ENCODE measurements at regions not wholly inside any gene's neighbourhood (a gene's known extent, or its start where the extent isn't known, plus 50 kb on each side); places are given as distances from the start of the nearest gene placed in this dataset.

- Histone ChIP-seq H3K27me3 (ENCODE audit: control insufficient read depth, insufficient read depth) (no peaks in the 10 kb centered on the region), H3K4me3 (ENCODE audit: low read length) (no peak overlapping the region), H3K27ac (ENCODE audit: low read length) (no peak overlapping the region), H3K4me1 (ENCODE audit: control insufficient read depth, insufficient read depth, low read length) (no peaks in the 10 kb centered on the region), H3K9me3 (ENCODE audit: control insufficient read depth, low read length) (no peaks in the 10 kb centered on the region)
- no peak for ATAC-seq
- intact Hi-C loops (cut with DNase I): no loop called here
- DNase-seq: no peak
- 88% methylated on average over 1 of the region's 1 CpG for WGBS
Measured at GRCh38 chr20:10807013-10807412, 133.2 kb upstream of the JAG1 start.

- intact Hi-C loops (cut with DNase I): no loop called here
- 91% methylated on average over 10 of the region's 10 CpGs for WGBS
- Histone ChIP-seq H3K4me1 (ENCODE audit: control insufficient read depth, insufficient read depth, low read length) (no peaks in the 10 kb centered on the region), H3K9me3 (ENCODE audit: control insufficient read depth, low read length) (no peaks in the 10 kb centered on the region), H3K27ac (ENCODE audit: low read length) (no peak overlapping the region), H3K27me3 (ENCODE audit: control insufficient read depth, insufficient read depth) (no peaks in the 10 kb centered on the region), H3K4me3 (ENCODE audit: low read length) (no peak overlapping the region)
- no peak for ATAC-seq
- no peak for DNase-seq
Measured at GRCh38 chr20:10812759-10813327, 139.0 kb upstream of the JAG1 start.

GRCh38 chr20:10823585-10823984 is 149.8 kb upstream of the JAG1 start:
- no peaks in the 10 kb centered on the region for H3K9me3 ChIP-seq (ENCODE audit: control insufficient read depth, low read length)
- WGBS: 77% methylated on average over 3 of the region's 3 CpGs
- DNase-seq: no peak
- no peak for ATAC-seq
- H3K27ac ChIP-seq (ENCODE audit: low read length): no peak overlapping the region
- H3K27me3 ChIP-seq (ENCODE audit: control insufficient read depth, insufficient read depth): no peaks in the 10 kb centered on the region
- no peak overlapping the region for H3K4me3 ChIP-seq (ENCODE audit: low read length)
- intact Hi-C loops (cut with DNase I): no loop called here
- no peaks in the 10 kb centered on the region for H3K4me1 ChIP-seq (ENCODE audit: control insufficient read depth, insufficient read depth, low read length)

- ATAC-seq (no peak), DNase-seq (no peak)
- WGBS: 89% methylated on average over 11 of the region's 11 CpGs
- intact Hi-C loops (cut with DNase I): no loop called here
- H3K4me3 ChIP-seq (ENCODE audit: low read length): no peak overlapping the region
- H3K9me3 ChIP-seq (ENCODE audit: control insufficient read depth, low read length): no peaks in the 10 kb centered on the region
- no peak overlapping the region for H3K27ac ChIP-seq (ENCODE audit: low read length)
- no peaks in the 10 kb centered on the region for H3K4me1 ChIP-seq (ENCODE audit: control insufficient read depth, insufficient read depth, low read length)
- no peaks in the 10 kb centered on the region for H3K27me3 ChIP-seq (ENCODE audit: control insufficient read depth, insufficient read depth)
Measured at GRCh38 chr20:10824750-10825500, 151.1 kb upstream of the JAG1 start.

GRCh38 chr20:10826111-10826510 is 152.3 kb upstream of the JAG1 start:
- no peak overlapping the region for H3K27ac ChIP-seq (ENCODE audit: low read length)
- H3K27me3 ChIP-seq (ENCODE audit: control insufficient read depth, insufficient read depth): no peaks in the 10 kb centered on the region
- H3K4me1 ChIP-seq (ENCODE audit: control insufficient read depth, insufficient read depth, low read length): no peaks in the 10 kb centered on the region
- intact Hi-C loops (cut with DNase I): no loop called here
- H3K4me3 ChIP-seq (ENCODE audit: low read length): no peak overlapping the region
- H3K9me3 ChIP-seq (ENCODE audit: control insufficient read depth, low read length): no peaks in the 10 kb centered on the region
- WGBS: 64% methylated on average over 1 of the region's 1 CpG
- ATAC-seq (no peak), DNase-seq (no peak)

- Histone ChIP-seq H3K27me3 (ENCODE audit: control insufficient read depth, insufficient read depth) (no peaks in the 10 kb centered on the region), H3K27ac (ENCODE audit: low read length) (no peak overlapping the region), H3K4me3 (ENCODE audit: low read length) (no peak overlapping the region), H3K4me1 (ENCODE audit: control insufficient read depth, insufficient read depth, low read length) (no peaks in the 10 kb centered on the region), H3K9me3 (ENCODE audit: control insufficient read depth, low read length) (no peaks in the 10 kb centered on the region)
- DNase-seq (no peak), ATAC-seq (no peak)
- 85% methylated on average over 5 of the region's 5 CpGs for WGBS
- intact Hi-C loops (cut with DNase I): no loop called here
Measured at GRCh38 chr20:10828180-10828579, 154.4 kb upstream of the JAG1 start.

- intact Hi-C loops (cut with DNase I): no loop called here
- no peak overlapping the region for H3K27ac ChIP-seq (ENCODE audit: low read length)
- H3K27me3 ChIP-seq (ENCODE audit: control insufficient read depth, insufficient read depth): no peaks in the 10 kb centered on the region
- no peak for ATAC-seq
- H3K4me3 ChIP-seq (ENCODE audit: low read length): no peak overlapping the region
- no peaks in the 10 kb centered on the region for H3K4me1 ChIP-seq (ENCODE audit: control insufficient read depth, insufficient read depth, low read length)
- no peaks in the 10 kb centered on the region for H3K9me3 ChIP-seq (ENCODE audit: control insufficient read depth, low read length)
- DNase-seq: no peak
Measured at GRCh38 chr20:10832141-10832540, 158.3 kb upstream of the JAG1 start.

- no peak overlapping the region for H3K27ac ChIP-seq (ENCODE audit: low read length)
- intact Hi-C loops (cut with DNase I): no loop called here
- ATAC-seq (no peak), DNase-seq (no peak)
- no peak overlapping the region for H3K4me3 ChIP-seq (ENCODE audit: low read length)
- no peaks in the 10 kb centered on the region for H3K9me3 ChIP-seq (ENCODE audit: control insufficient read depth, low read length)
- no peaks in the 10 kb centered on the region for H3K4me1 ChIP-seq (ENCODE audit: control insufficient read depth, insufficient read depth, low read length)
- H3K27me3 ChIP-seq (ENCODE audit: control insufficient read depth, insufficient read depth): no peaks in the 10 kb centered on the region
Measured at GRCh38 chr20:10837901-10838300, 164.1 kb upstream of the JAG1 start.

GRCh38 chr20:10842116-10842515 is 168.3 kb upstream of the JAG1 start:
- ATAC-seq (no peak), DNase-seq (no peak)
- Histone ChIP-seq H3K27me3 (ENCODE audit: control insufficient read depth, insufficient read depth) (no peaks in the 10 kb centered on the region), H3K4me3 (ENCODE audit: low read length) (no peak overlapping the region), H3K27ac (ENCODE audit: low read length) (no peak overlapping the region), H3K9me3 (ENCODE audit: control insufficient read depth, low read length) (no peaks in the 10 kb centered on the region), H3K4me1 (ENCODE audit: control insufficient read depth, insufficient read depth, low read length) (no peaks in the 10 kb centered on the region)
- 74% methylated on average over 3 of the region's 3 CpGs for WGBS
- intact Hi-C loops (cut with DNase I): no loop called here

- peak in 1 of 3 donors; percentile 49 for DNase-seq
- intact Hi-C loops (cut with DNase I): no loop called here
- no peaks in the 10 kb centered on the region for H3K4me1 ChIP-seq (ENCODE audit: control insufficient read depth, insufficient read depth, low read length)
- H3K9me3 ChIP-seq (ENCODE audit: control insufficient read depth, low read length): no peaks in the 10 kb centered on the region
- H3K4me3 ChIP-seq (ENCODE audit: low read length): no peak overlapping the region
- peak overlapping the region; percentile 10 for H3K27ac ChIP-seq (ENCODE audit: low read length)
- no peaks in the 10 kb centered on the region for H3K27me3 ChIP-seq (ENCODE audit: control insufficient read depth, insufficient read depth)
- ATAC-seq: peak; percentile 72 to 76
- WGBS: 69% methylated on average over 5 of the region's 5 CpGs
Measured at GRCh38 chr20:10843146-10843711, 169.4 kb upstream of the JAG1 start.

- ATAC-seq (no peak), DNase-seq (no peak)
- intact Hi-C loops (cut with DNase I): no loop called here
- Histone ChIP-seq H3K9me3 (ENCODE audit: control insufficient read depth, low read length) (no peaks in the 10 kb centered on the region), H3K4me1 (ENCODE audit: control insufficient read depth, insufficient read depth, low read length) (no peaks in the 10 kb centered on the region), H3K27ac (ENCODE audit: low read length) (no peak overlapping the region), H3K27me3 (ENCODE audit: control insufficient read depth, insufficient read depth) (no peaks in the 10 kb centered on the region), H3K4me3 (ENCODE audit: low read length) (no peak overlapping the region)
Measured at GRCh38 chr20:10846766-10847165, 173.0 kb upstream of the JAG1 start.

All from right cardiac atrium (tissue), 5 donors.